SJCRH30 (cell line): ENCODE measurements at regions not wholly inside any gene's neighbourhood (a gene's known extent, or its start where the extent isn't known, plus 50 kb on each side); places are given as distances from the start of the nearest gene placed in this dataset.
"Not testable (repeated sequence)": the region's sequence is repeated elsewhere in the genome, so short reads cannot be mapped to it uniquely, and the experiment has no call there.

Experiments
- DNase-seq, 2 experiments: peaks; one replicate each; pipeline ENCODE4 v3.0.0-alpha.2; 2015 to 2020
- H3K27ac ChIP-seq: fragments of 250-450 bp; sonication (Bioruptor Pico); 2 replicates; pipeline ENCODE4 v1.5.1; 2020; ENCODE audit warnings: mild to moderate bottlenecking, moderate library complexity
- H3K27me3 ChIP-seq: fragments of 250-450 bp; sonication (Bioruptor Pico); 2 replicates; pipeline ENCODE4 v1.5.1; 2020; ENCODE audit warnings: mild to moderate bottlenecking, moderate library complexity
- H3K36me3 ChIP-seq: fragments of 250-450 bp; sonication (Bioruptor Pico); 2 replicates; pipeline ENCODE4 v1.5.1; 2020; ENCODE audit warnings: mild to moderate bottlenecking, moderate library complexity
- H3K4me1 ChIP-seq: fragments of 250-450 bp; sonication (Bioruptor Pico); 2 replicates; pipeline ENCODE4 v1.5.1; 2020; ENCODE audit warnings: mild to moderate bottlenecking, moderate library complexity
- H3K4me3 ChIP-seq: fragments of 250-450 bp; sonication (Bioruptor Pico); 2 replicates; pipeline ENCODE4 v1.5.1; 2020; ENCODE audit warnings: mild to moderate bottlenecking, moderate library complexity
- H3K9me3 ChIP-seq: fragments of 250-450 bp; sonication (Bioruptor Pico); replicated peaks from 2 replicates; pipeline ENCODE4 v1.5.1; 2020; ENCODE audit warnings: mild to moderate bottlenecking, moderate library complexity

- Histone ChIP-seq H3K36me3 (no peaks in the 10 kb centered on the region), H3K27me3 (no peaks in the 10 kb centered on the region), H3K9me3 (no peaks in the 10 kb centered on the region), H3K4me1 (no peaks in the 10 kb centered on the region), H3K4me3 (no peak overlapping the region), H3K27ac (no peak overlapping the region)
- no peak for DNase-seq
Measured at GRCh38 chr6:119960036-119960435, 610.5 kb upstream of the MAN1A1 start.

DNA sequence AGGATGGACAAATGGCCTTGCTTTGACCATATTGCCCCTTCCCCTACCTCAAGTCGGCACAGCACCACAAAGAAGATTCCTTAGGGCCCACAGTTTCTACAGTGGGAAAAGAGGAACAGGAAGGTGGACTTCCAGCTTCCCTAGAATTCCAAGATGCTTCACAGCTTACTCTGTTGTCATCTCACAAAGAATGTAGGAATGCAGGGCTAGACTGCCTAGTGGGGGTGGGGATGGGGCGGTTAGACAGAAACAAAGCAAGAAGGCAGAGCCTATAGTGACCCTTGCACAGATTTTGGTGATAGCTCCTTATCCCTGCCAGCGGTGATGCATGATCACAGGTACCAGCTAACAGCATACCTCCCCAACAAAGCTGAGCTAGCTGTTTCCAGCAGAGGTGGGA, 607.6 kb upstream of the MAN1A1 start:
- Histone ChIP-seq H3K36me3 (no peaks in the 10 kb centered on the region), H3K4me1 (no peaks in the 10 kb centered on the region), H3K27ac (no peak overlapping the region), H3K9me3 (no peaks in the 10 kb centered on the region), H3K27me3 (no peaks in the 10 kb centered on the region), H3K4me3 (no peak overlapping the region)
- DNase-seq: no peak

DNA sequence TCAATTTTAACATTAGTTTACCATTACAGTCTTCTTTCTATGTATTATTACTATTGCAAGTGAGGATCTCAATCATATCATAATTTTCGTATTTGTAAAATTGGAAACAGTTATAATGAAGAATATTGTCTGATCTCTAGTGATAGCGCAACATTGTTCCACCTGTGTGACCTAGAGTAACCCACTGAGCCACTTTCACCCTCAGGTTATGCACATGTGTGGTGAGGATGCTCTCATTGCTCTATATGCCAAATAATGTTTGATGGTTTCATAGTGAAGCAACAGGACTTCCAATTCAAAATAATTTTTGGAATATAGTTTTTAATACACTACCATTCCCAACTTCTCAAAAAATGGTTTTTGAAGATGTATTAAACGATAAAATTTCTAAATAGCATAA, 603.1 kb upstream of the MAN1A1 start:
- Histone ChIP-seq H3K36me3 (no peaks in the 10 kb centered on the region), H3K27ac (no peak overlapping the region)

DNA sequence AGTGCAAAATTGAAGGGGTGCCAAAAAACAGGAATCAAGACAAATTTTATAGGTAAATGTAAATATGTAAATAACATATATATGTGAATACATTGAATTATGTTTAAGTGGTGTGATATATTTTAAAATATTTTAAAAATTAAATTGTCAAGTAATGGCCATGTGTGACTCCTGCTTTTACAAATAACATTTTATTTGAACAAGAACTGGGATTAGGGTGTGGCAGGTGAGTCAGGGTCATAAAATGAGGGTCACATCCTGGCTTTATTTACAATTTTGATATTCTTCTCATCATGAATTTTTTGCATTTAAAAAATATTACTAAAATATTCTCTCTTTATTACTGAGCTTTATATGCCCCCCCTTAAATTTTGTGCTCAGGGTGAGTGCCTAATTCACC, 601.1 kb upstream of the MAN1A1 start:
- Histone ChIP-seq H3K36me3 (no peaks in the 10 kb centered on the region), H3K27me3 (no peaks in the 10 kb centered on the region), H3K4me1 (no peaks in the 10 kb centered on the region), H3K9me3 (no peaks in the 10 kb centered on the region), H3K4me3 (no peak overlapping the region), H3K27ac (no peak overlapping the region)
- no peak for DNase-seq

More for the DNA sequence above, 603.1 kb upstream of the MAN1A1 start:
- Histone ChIP-seq H3K4me3 (no peak overlapping the region), H3K4me1 (no peaks in the 10 kb centered on the region), H3K27me3 (no peaks in the 10 kb centered on the region), H3K9me3 (no peaks in the 10 kb centered on the region)
- no peak for DNase-seq

- no peak overlapping the region for H3K27ac ChIP-seq
- H3K4me1 ChIP-seq: no peaks in the 10 kb centered on the region
- H3K27me3 ChIP-seq: no peaks in the 10 kb centered on the region
- no peaks in the 10 kb centered on the region for H3K36me3 ChIP-seq
- no peak for DNase-seq
- H3K9me3 ChIP-seq: no peaks in the 10 kb centered on the region
- H3K4me3 ChIP-seq: no peak overlapping the region
Measured at GRCh38 chr6:119942078-119942752, 592.7 kb upstream of the MAN1A1 start.

- no peaks in the 10 kb centered on the region for H3K36me3 ChIP-seq
- H3K27ac ChIP-seq: no peak overlapping the region
- no peak for DNase-seq
- no peak overlapping the region for H3K4me3 ChIP-seq
- no peaks in the 10 kb centered on the region for H3K27me3 ChIP-seq
- H3K4me1 ChIP-seq: no peaks in the 10 kb centered on the region
- H3K9me3 ChIP-seq: no peaks in the 10 kb centered on the region
Measured at GRCh38 chr6:119938752-119939151, 589.2 kb upstream of the MAN1A1 start.

- Histone ChIP-seq H3K27ac (no peak overlapping the region), H3K27me3 (no peaks in the 10 kb centered on the region), H3K9me3 (no peaks in the 10 kb centered on the region), H3K4me1 (no peaks in the 10 kb centered on the region), H3K36me3 (no peaks in the 10 kb centered on the region), H3K4me3 (no peak overlapping the region)
- DNase-seq: no peak
Measured at GRCh38 chr6:119934816-119935215, 585.3 kb upstream of the MAN1A1 start.

DNA sequence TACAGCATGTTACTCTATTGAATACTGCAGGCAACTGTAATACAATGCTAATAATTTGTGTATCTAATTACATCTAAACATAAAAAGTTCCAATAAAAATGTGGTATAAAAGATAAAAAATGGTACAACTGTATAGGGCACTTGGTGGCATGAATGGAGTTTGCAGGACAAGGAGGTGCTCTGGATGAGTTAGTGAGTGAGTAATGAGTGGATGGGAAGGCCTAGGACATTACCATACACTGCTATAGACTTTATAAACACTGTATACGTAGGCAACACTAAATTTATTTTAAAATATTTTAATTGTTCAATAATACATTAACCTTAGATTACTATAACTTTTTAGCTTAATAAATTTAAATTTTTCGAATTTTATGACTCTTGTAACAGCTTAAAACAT, 579.6 kb upstream of the MAN1A1 start:
- no peaks in the 10 kb centered on the region for H3K27me3 ChIP-seq
- no peaks in the 10 kb centered on the region for H3K36me3 ChIP-seq
- DNase-seq: no peak
- H3K4me3 ChIP-seq: no peak overlapping the region
- no peak overlapping the region for H3K27ac ChIP-seq
- no peaks in the 10 kb centered on the region for H3K4me1 ChIP-seq
- H3K9me3 ChIP-seq: no peaks in the 10 kb centered on the region

DNA sequence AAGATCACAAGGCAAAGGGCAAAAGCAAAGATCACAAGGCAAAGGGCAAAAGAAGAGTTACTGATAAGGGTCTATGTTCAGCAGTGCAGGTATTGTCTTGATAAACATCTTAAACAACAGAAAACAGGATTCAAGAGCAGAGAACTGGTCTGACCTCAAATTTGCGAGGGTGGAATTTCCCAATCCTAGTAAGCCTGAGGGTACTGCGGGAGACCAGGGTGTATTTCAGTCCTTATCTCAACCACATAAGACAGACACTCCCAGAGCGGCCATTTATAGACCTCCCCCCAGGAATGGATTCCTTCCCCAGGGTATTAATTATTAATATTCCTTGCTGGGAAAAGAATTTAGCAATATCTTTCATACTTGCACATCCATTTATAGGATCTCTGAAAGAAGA, 575.3 kb upstream of the MAN1A1 start:
- not testable (repeated sequence) for H3K4me1 ChIP-seq, H3K27ac ChIP-seq, DNase-seq, H3K36me3 ChIP-seq, H3K9me3 ChIP-seq, H3K4me3 ChIP-seq, H3K27me3 ChIP-seq

DNA sequence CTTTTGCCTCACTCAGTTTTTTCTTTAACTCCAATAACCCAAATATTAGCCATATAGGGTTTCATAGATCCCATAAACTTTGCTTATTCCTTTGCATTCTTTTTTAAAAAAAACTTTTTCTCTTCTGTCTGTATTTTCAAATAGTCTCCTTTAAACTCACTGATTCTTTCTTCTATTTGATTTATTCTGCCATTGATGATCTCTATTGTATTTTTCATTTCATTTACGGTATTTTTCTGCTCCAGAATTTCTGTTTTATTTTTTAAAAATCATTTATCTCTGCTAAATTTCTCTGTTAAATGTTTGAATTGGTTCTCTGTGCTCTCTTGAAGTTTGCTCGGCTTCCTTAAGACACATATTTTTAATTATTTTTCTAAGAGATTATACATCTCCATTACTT, 573.3 kb upstream of the MAN1A1 start:
- H3K27me3 ChIP-seq: no peaks in the 10 kb centered on the region

GRCh38 chr6:119921491-119922010, 572.0 kb upstream of the MAN1A1 start:
- Histone ChIP-seq H3K27ac (no peak overlapping the region), H3K4me3 (no peak overlapping the region), H3K9me3 (0 out of 2 replicates have a peak, but pooled peaks cover 2% of the 10 kb centered on the region), H3K4me1 (no peaks in the 10 kb centered on the region), H3K36me3 (no peaks in the 10 kb centered on the region), H3K27me3 (no peaks in the 10 kb centered on the region)
- no peak for DNase-seq

More for the DNA sequence above, 573.3 kb upstream of the MAN1A1 start:
- Histone ChIP-seq H3K9me3 (0 out of 2 replicates have a peak, but pooled peaks cover 2% of the 10 kb centered on the region), H3K27ac (no peak overlapping the region), H3K4me3 (no peak overlapping the region), H3K4me1 (no peaks in the 10 kb centered on the region), H3K36me3 (no peaks in the 10 kb centered on the region)
- no peak for DNase-seq

DNA sequence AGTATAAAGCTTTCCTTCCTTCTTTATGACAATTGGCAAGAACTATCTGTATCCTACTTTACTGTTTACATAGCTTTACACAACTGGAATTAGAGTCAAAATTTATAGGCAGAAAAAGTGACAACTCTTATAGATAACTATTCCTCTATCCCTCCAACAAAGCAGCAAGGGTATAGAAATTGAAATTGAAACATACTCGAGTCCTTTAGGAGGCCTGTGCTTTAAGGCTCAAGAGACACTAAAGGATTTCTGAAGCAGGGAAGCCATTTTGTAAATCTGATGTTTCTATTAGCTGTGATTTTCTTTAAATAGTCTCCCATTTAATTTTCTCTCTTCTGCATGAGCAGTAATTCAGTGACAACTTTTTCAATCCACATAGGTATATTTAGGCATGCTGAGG, 567.6 kb upstream of the MAN1A1 start:
- Histone ChIP-seq H3K4me3 (no peak overlapping the region), H3K27ac (no peak overlapping the region), H3K27me3 (no peaks in the 10 kb centered on the region), H3K4me1 (no peaks in the 10 kb centered on the region), H3K9me3 (0 out of 2 replicates have a peak, but pooled peaks cover 2% of the 10 kb centered on the region), H3K36me3 (no peaks in the 10 kb centered on the region)
- no peak for DNase-seq

DNA sequence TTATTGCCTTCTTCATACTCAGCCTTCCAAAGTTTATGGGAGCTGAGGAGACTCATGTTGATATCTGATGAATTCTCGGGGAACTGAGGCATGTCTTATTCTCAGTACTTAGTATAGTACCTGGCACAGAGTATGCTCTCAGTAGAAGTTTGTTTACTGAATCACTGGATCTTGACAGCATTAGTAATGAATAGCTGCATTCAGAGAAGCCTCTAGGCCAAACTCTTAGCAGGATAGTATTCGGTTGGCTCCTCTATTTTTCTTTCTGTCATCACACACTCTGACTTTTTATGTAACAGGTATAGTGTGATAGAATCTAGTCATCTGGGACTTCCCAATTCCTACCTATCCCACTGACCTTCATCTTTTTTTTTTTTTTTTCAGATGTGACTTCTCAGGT, 566.4 kb upstream of the MAN1A1 start:
- no peak for DNase-seq
- Histone ChIP-seq H3K4me3 (no peak overlapping the region), H3K4me1 (no peaks in the 10 kb centered on the region), H3K27ac (no peak overlapping the region), H3K9me3 (no peaks in the 10 kb centered on the region), H3K27me3 (no peaks in the 10 kb centered on the region), H3K36me3 (no peaks in the 10 kb centered on the region)

DNA sequence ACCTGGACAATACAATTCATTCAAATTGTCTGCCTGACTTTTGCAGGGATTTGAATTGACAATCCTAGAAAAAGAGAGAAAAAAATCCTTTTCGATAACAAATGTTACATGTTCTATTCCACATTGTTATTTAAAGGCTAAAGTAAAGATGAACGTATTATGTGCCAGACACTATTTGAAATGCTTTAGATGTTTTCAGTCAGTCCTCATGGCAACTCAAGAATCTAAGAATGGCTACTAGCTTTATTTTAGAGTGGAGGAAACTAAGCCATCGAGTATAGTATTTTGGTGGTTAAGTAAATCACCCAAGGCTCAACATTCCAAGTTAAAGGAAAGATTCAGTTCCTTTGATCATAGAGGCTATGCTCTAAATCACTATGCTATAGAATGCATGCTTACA, 558.6 kb upstream of the MAN1A1 start:
- no peaks in the 10 kb centered on the region for H3K4me1 ChIP-seq
- H3K9me3 ChIP-seq: no peaks in the 10 kb centered on the region
- no peak overlapping the region for H3K4me3 ChIP-seq
- H3K36me3 ChIP-seq: no peaks in the 10 kb centered on the region
- DNase-seq: no peak
- no peak overlapping the region for H3K27ac ChIP-seq
- no peaks in the 10 kb centered on the region for H3K27me3 ChIP-seq

- Histone ChIP-seq H3K27me3 (no peaks in the 10 kb centered on the region), H3K4me3 (no peak overlapping the region), H3K36me3 (no peaks in the 10 kb centered on the region), H3K4me1 (no peaks in the 10 kb centered on the region), H3K27ac (no peak overlapping the region), H3K9me3 (no peaks in the 10 kb centered on the region)
- DNase-seq: no peak
Measured at GRCh38 chr6:119902681-119903080, 553.1 kb upstream of the MAN1A1 start.

DNA sequence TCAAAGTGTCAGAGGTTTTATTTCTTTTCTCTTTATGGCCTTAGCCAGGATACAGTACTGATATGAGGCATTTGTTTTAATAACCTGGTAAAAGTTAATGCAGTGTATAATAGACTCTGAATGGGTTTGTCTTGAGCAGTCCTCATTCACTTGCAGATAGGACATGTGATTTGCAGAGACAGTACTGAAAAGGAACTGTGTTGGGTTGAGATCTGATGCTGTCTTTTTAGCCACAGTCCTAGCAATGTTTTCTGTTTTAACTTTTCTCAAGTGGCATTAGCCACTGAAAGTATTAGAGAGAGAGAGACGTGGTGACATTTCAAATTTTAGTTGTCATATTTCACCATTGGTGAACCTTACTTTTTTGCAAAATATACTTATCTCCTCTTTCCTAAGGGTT, 547.2 kb upstream of the MAN1A1 start:
- no peak overlapping the region for H3K4me3 ChIP-seq
- no peaks in the 10 kb centered on the region for H3K9me3 ChIP-seq
- no peaks in the 10 kb centered on the region for H3K27me3 ChIP-seq
- no peaks in the 10 kb centered on the region for H3K4me1 ChIP-seq
- DNase-seq: no peak
- H3K27ac ChIP-seq: no peak overlapping the region
- no peaks in the 10 kb centered on the region for H3K36me3 ChIP-seq
